Fibroblast of pulmonary artery (primary cell): ENCODE measurements at regions not wholly inside any gene's neighbourhood (a gene's known extent, or its start where the extent isn't known, plus 50 kb on each side); places are given as distances from the start of the nearest gene placed in this dataset.

Experiments
- DNase-seq: peaks from one replicate; pipeline ENCODE4 v3.0.0-alpha.2; 2010; ENCODE audit warnings: low read depth
- H3K4me3 ChIP-seq: replicated peaks from 2 replicates; pipeline ENCODE4 v1.5.1; 2011; ENCODE audit warnings: low read depth, mild to moderate bottlenecking, control low read depth, low read length, moderate library complexity
- CTCF ChIP-seq: IDR thresholded peaks from 2 replicates; pipeline ENCODE4 v1.5.1; 2011; ENCODE audit warnings: mild to moderate bottlenecking, control low read depth, low read length, inconsistent platforms; ENCODE audit errors: missing control alignments

GRCh38 chr13:64066711-64067110 is 2651.1 kb upstream of the PCDH20 start:
- no peak for TF ChIP-seq CTCF
- DNase-seq, result no peak
- H3K4me3 ChIP-seq, result no peak overlapping the region

GRCh38 chr13:64061649-64062048 is 2646.0 kb upstream of the PCDH20 start:
- TF ChIP-seq CTCF, result no peak
- H3K4me3 ChIP-seq, result no peak overlapping the region
- no peak for DNase-seq

GRCh38 chr13:64057372-64058020 is 2641.8 kb upstream of the PCDH20 start:
- DNase-seq, result no peak
- H3K4me3 ChIP-seq, result no peak overlapping the region
- no peak for TF ChIP-seq CTCF

- TF ChIP-seq CTCF, result no peak
Measured at GRCh38 chr13:64054321-64054720, 2638.7 kb upstream of the PCDH20 start.

GRCh38 chr13:64052521-64052920 is 2636.9 kb upstream of the PCDH20 start:
- no peak overlapping the region for H3K4me3 ChIP-seq
- TF ChIP-seq CTCF, result no peak
- DNase-seq, result no peak

More at GRCh38 chr13:64054321-64054720, 2638.7 kb upstream of the PCDH20 start:
- H3K4me3 ChIP-seq, result no peak overlapping the region
- DNase-seq, result peak; percentile 1

GRCh38 chr13:64051278-64051677 is 2635.6 kb upstream of the PCDH20 start:
- DNase-seq, result no peak
- TF ChIP-seq CTCF, result no peak
- H3K4me3 ChIP-seq, result no peak overlapping the region

- DNase-seq, result peak; percentile 28
- TF ChIP-seq CTCF, result no peak
- no peak overlapping the region for H3K4me3 ChIP-seq
Measured at GRCh38 chr13:64041296-64041695, 2625.6 kb upstream of the PCDH20 start.
